ENCODE measurements at regions not wholly inside any gene's neighbourhood (a gene's known extent, or its start where the extent isn't known, plus 50 kb on each side); places are given as distances from the start of the nearest gene placed in this dataset.

GRCh38 chr2:240227538-240228428 lies 87.3 kb upstream of the OTOS start:
- no peak for DNase-seq

- no peak for DNase-seq
Measured at GRCh38 chr2:240229005-240229404, 88.5 kb upstream of the OTOS start.

DNA sequence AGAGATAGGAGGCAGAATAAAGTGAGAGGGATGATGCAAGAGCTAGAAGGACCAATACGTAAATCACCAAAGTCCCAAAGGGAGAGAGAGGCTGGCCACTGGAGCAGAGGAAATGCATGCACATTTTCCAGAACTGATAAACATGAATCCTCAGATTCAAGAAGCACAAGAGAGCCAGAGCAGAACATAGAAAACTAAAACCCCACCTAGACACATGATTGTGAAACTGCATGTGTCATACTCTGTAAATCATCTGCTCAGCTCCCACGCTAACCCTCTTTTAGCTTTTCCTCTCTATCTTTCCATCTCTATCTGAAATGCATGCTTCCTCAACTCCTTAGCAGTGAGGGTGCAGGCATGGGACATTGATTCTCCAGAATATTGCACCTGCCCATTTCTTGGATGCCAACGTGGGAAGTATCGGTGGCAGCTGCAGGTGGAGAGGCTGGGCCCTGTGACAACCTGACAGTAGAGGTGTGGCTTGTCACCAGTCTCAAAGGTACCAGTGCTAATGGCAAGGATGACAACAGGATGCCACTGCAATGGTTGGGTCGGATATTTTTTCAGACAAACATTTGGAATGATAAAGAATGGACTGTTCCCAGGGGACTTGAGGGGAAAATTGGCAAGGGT lies 89.3 kb upstream of the OTOS start:
- no peak for DNase-seq

DNA sequence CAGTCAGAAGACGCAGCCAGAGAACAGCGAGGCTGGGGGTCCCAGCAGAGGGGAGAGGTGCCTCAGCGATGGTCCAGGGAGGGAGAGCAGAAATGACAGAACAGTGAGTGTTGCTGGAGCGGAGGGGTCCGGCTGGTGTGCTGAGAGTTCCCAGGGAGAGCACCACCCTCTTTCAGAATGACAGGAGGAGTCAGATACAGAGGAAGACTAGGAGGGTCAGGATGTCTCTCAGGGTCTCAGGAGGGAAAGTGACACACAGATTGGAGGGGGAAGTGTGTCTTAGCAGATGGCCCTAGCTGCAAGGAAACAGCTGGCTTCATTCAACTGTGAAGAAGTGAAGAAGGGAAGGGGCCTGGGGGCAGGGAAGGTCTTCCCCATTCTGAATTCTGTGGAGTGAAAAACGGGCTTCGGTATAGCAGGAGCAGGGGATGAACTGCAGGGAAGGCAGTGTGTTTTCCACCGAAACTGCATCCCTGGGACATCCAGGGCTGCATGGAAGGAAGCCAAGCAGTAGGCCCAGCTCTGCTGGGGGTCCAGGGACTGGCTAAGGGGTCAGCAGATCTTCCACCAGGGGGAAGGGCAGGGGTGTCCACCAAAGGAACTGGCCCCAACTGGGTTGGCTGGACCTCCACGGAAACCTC lies 90.0 kb upstream of the OTOS start:
- DNase-seq = no peak

DNA sequence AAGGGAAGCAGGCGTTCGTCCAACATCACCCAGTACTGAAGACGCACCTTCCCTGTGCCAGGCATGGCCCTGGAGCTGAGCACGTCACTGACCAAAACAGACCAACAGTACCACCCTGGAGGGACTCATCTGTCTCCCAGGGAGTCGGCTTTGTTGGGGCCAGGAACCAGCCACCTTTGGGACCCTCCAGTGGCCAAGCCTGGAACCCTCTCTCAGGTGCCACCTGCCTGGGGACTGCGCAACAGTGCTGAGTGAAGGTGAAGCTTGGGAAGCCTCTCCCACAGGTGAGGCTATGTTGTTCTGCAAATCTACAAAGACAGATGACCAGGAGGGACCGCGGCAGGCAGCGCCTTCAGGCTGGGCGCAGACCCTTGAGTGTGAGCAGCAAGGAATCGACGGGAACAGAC lies 91.4 kb upstream of the OTOS start:
- DNase-seq = no peak

GRCh38 chr2:240232264-240232915 lies 91.9 kb upstream of the OTOS start:
- DNase-seq = no peak

DNA sequence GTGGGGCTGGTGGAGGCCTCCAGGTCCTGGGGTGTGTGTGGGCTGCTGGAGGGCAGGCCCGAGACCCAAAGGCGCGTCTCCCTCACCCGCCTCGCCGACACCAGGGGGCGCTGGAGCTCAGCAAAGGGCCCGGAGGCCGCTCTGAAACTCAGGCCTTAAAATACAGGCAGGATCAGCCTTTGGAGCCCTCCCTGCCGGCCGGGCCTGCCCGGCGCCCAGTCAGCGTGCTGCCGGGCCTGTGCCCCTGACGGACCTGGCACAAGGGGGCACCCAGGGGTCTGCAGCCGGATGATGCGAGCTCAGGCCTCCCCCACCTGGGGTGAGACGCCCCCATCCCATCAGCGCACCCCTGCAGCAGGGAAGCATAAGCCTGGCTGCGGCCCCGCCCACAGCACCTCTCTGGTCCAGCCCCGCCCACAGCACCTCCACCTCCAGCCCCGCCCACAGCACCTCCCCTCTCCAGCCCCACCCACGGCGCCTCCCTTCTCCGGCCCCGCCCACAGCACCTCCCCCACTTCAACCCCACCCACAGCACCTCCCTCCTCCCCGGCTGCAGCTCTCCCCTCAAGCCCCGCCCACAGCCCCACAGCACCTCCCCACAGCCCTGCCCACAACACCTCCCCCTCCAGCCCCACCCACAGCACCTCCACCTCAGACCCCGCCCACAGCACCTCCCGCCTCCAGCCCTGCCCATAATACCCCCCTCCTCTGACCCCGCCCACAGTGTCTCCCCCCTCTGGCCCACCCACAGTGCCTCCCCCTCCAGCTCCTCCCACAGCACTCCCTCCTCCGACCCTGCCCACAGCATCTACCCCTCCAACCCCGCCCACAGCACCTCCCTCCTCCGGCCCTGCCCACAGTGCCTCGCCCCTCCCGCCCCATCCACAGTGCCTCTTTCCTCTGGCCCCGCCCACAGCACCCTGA lies 92.8 kb upstream of the OTOS start:
- peak; percentile 48 for DNase-seq

DNA sequence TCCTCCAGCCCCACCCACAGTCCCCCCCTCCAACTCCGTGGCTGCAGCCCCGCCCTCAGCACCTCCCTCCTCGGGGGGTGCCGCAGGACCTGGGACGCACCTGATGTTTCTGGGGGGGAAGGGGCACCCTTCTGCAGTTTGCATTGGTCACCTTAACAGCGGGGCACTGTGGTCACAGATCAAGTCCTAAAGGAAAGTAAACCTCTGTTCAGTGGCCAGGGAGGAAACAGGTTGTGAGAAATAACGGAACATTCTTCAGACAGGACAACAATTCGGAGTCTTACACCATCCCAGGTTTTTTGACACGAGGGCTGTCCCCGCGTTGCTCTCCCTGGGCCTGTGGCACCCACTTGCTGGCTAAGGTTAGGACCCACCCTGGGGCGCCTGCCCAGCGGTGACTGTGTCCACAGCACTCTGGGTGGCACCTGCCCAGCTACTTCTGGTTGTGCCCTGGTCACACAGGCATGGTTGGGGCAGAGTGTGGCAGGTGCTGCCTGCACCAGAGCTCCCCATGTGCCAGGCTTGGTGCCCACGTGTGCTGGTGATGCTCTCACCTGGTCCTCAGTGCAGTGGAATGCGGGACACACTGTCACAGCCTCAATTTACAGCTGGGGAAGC lies 93.5 kb upstream of the OTOS start:
- no peak for DNase-seq

DNA sequence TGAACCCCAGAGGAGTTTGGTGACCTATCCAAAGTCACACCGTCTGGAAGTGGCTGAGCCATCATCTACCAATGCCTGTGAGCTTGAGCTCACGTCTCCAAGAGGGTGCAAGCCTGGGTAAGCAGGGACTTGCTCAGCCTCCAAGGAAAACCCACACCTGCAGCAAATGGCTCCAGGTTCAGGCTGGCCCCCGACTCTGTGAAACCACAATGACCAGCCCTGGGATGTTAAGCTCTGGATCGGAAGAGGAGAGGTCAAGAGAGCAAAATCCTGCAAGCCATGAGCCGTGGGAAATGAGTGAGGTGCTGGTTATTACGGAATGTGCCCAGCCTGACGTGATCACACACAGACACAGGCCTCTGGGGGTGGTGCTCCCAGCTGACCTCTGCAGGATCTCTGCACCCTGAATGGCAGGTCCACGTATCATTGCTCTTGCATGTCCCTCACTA lies 94.1 kb upstream of the OTOS start:
- DNase-seq = no peak

- DNase-seq = no peak
Measured at GRCh38 chr2:240235149-240235803, 94.8 kb upstream of the OTOS start.

- no peak for DNase-seq
Measured at GRCh38 chr2:240235811-240236210, 95.4 kb upstream of the OTOS start.

- DNase-seq = peak; percentile 51
Measured at GRCh38 chr2:240236217-240237111, 96.0 kb upstream of the OTOS start.

- no peak for DNase-seq
Measured at GRCh38 chr2:240237609-240238174, 97.2 kb upstream of the OTOS start.

DNA sequence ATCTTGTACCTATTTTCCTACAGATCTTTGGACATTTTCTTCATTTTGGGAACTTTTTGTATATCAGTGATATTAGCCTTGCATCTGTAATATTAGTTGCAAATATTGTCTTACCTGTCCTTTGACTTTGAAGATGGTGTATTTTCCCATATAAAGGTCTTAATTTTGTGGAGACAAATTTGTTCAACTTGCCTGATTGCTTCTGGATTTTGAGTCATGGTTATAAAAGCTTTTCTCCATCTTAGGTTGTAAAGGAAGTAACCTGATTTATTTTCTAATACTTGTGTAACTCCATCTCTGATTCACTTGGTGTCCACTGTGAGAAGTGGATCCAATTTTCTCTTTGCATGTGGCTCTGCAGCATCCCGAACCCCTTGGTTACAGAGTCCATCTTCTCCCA lies 97.7 kb upstream of the OTOS start:
- DNase-seq = no peak

DNA sequence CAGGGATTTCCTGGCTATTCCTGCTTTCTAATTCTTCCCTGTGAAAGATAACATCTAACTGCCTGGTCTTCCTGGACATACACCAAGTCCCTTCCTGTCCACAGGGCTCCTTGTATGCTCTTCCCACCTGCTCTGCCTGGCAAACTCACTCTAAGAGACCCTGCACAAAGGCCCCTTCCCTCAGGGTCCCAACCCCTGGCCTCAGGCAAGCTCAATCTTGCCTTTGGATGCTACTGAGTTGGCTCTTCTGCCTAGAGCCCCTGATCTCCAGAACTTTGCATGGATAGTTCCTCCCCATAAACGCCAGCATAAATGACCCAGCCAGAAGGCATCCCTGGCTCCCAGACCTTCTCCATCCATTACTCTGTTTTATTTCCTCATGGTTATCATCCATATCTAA lies 98.3 kb upstream of the OTOS start:
- no peak for DNase-seq

DNA sequence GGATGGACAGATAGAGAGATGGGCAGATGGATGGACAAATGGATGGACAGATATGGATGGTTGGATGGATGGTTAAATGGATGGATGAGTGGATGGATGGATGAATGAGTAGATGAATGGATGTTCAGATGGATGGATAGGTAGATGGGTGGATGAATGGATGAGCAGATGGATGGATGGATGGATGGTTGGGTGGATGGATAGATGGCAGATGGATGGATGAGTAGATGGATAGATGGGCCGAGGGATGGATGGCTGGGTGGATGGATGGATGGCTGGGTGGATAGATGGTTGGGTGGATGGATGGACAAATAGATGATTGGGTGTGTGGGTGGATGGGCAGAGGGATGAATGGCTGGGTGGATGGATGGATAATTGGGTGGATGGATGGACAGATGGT lies 98.9 kb upstream of the OTOS start:
- no peak for DNase-seq

- no peak for DNase-seq
Measured at GRCh38 chr2:240240017-240240734, 99.7 kb upstream of the OTOS start.

DNA sequence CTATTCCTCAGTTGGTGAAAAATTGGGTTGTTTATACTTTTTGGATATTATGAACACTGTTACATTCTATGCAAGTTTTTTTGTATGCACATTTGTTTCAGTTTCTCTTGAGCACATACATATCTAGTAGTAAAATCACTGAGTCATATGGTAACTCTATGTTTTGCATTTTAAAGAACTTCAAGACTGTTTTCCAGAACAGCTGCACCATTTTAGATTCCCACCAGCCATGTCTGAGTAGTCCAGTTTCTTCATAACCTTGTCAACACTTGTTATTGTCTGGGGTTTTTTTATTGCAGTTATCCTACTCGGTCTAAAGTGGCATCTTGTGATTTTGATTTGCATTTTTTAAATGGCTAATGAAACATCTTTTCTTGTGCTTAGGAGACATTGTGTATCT lies 100.3 kb upstream of the OTOS start:
- DNase-seq = no peak

- DNase-seq = no peak
Measured at GRCh38 chr2:240241572-240241971, 101.1 kb upstream of the OTOS start.
